Fibroblast of lung (primary cell): ENCODE measurements at regions not wholly inside any gene's neighbourhood (a gene's known extent, or its start where the extent isn't known, plus 50 kb on each side); places are given as distances from the start of the nearest gene placed in this dataset.
A peak's percentile ranks its signal among the peaks of the same experiment; 100 is the strongest.

Experiments
- DNase-seq, 2 donors: peaks; one replicate each; pipeline versions ENCODE4 v3.0.0 to v3.0.0-alpha.2; 2010; ENCODE audit warnings: low read depth in 2 of 2
- H2AFZ ChIP-seq: 2 replicates; pipeline ENCODE4 v1.5.1; 2012; ENCODE audit warnings: low read length, control low read depth, inconsistent platforms
- H3K27ac ChIP-seq: 2 replicates; pipeline ENCODE4 v1.5.1; 2011; ENCODE audit warnings: low read length, control low read depth; ENCODE audit not compliant: insufficient read depth
- H3K27me3 ChIP-seq: 2 replicates; pipeline ENCODE4 v1.5.1; 2011; ENCODE audit warnings: mild to moderate bottlenecking, low read length; ENCODE audit not compliant: control insufficient read depth, insufficient read depth
- H3K36me3 ChIP-seq: 2 replicates; pipeline ENCODE4 v1.5.1; 2011; ENCODE audit warnings: low read length; ENCODE audit not compliant: control insufficient read depth, insufficient read depth
- H3K4me1 ChIP-seq: 2 replicates; pipeline ENCODE4 v1.5.1; 2011; ENCODE audit warnings: low read length; ENCODE audit not compliant: control insufficient read depth, insufficient read depth; ENCODE audit errors: extremely low read depth
- H3K4me2 ChIP-seq: 2 replicates; pipeline ENCODE4 v1.5.1; 2011; ENCODE audit warnings: low read length, control low read depth; ENCODE audit not compliant: insufficient read depth; ENCODE audit errors: extremely low read depth
- H3K4me3 ChIP-seq, 4 experiments: fragments of 200-600 bp in 1 of 4; sonication (generic) in 1 of 4; replicated peaks in 1 of 4; 2 replicates each; pipeline ENCODE4 v1.5.1; 2011 to 2016; ENCODE audit warnings: low read length in 4 of 4, low read depth in 3 of 4, mild to moderate bottlenecking in 3 of 4, control low read depth in 2 of 4, inconsistent platforms in 1 of 4, mixed read lengths in 1 of 4; ENCODE audit not compliant: insufficient read depth in 1 of 4; ENCODE audit errors: control extremely low read depth in 1 of 4
- H3K79me2 ChIP-seq: 2 replicates; pipeline ENCODE4 v1.5.1; 2012; ENCODE audit warnings: mild to moderate bottlenecking, low read length, inconsistent platforms; ENCODE audit not compliant: control insufficient read depth, insufficient read depth
- H3K9ac ChIP-seq: 2 replicates; pipeline ENCODE4 v1.5.1; 2011; ENCODE audit warnings: mild to moderate bottlenecking, low read length, control low read depth; ENCODE audit not compliant: insufficient read depth
- H3K9me3 ChIP-seq: 2 replicates; pipeline ENCODE4 v1.5.1; 2012; ENCODE audit warnings: low read depth, low read length; ENCODE audit not compliant: control insufficient read depth, insufficient read depth
- H4K20me1 ChIP-seq: 2 replicates; pipeline ENCODE4 v1.5.1; 2011; ENCODE audit warnings: low read length; ENCODE audit not compliant: control insufficient read depth, insufficient read depth; ENCODE audit errors: extremely low read depth
- CTCF ChIP-seq, 2 donors: IDR thresholded peaks in 1 of 2; conservative IDR thresholded peaks in 1 of 2; 1 replicate in 1 of 2; 2 replicates in 1 of 2; pipeline ENCODE4 v1.5.1; 2011 to 2012; ENCODE audit warnings: low read length in 2 of 2, control low read depth in 1 of 2, inconsistent platforms in 1 of 2, low read depth in 1 of 2, mild to moderate bottlenecking in 1 of 2
- EZH2 ChIP-seq: IDR thresholded peaks from 2 replicates; pipeline ENCODE4 v1.5.1; 2012; ENCODE audit warnings: low read length, control low read depth, mild to moderate bottlenecking; ENCODE audit errors: missing control alignments

GRCh38 chr5:159453209-159453608 is 122.9 kb upstream of the IL12B start:
- Histone ChIP-seq H3K9ac (no peak overlapping the region), H3K4me1 (peaks cover 23% of the 10 kb centered on the region), H3K27me3 (no peaks in the 10 kb centered on the region), H3K9me3 (no peaks in the 10 kb centered on the region), H3K4me3 (no peak overlapping the region), H3K4me2 (no peak overlapping the region), H3K27ac (no peak overlapping the region), H4K20me1 (no peaks in the 10 kb centered on the region), H3K36me3 (no peaks in the 10 kb centered on the region), H2AFZ (no peak overlapping the region), H3K79me2 (no peaks in the 10 kb centered on the region)
- no peak for DNase-seq
- TF ChIP-seq CTCF (conservative IDR thresholded peaks at IDR 0.05 in 1 of 2, IDR thresholded peaks at IDR 0.05 in 1 of 2; ENCODE audit: low read depth in 1 of 2, low read length in 2 of 2) = no peak
- no peak for TF ChIP-seq EZH2

- no peak overlapping the region for H3K9ac ChIP-seq
- H3K9me3 ChIP-seq = no peaks in the 10 kb centered on the region
- no peak for DNase-seq
- H4K20me1 ChIP-seq = no peaks in the 10 kb centered on the region
- no peak overlapping the region for H3K27ac ChIP-seq
- peaks cover 14% of the 10 kb centered on the region for H3K4me1 ChIP-seq
- TF ChIP-seq EZH2 (no peak), CTCF (conservative IDR thresholded peaks at IDR 0.05 in 1 of 2, IDR thresholded peaks at IDR 0.05 in 1 of 2; ENCODE audit: low read depth in 1 of 2, low read length in 2 of 2) (no peak)
- H3K36me3 ChIP-seq = no peaks in the 10 kb centered on the region
- no peaks in the 10 kb centered on the region for H3K27me3 ChIP-seq
- H2AFZ ChIP-seq = no peak overlapping the region
- H3K4me2 ChIP-seq = no peak overlapping the region
- no peak overlapping the region for H3K4me3 ChIP-seq
- H3K79me2 ChIP-seq = no peaks in the 10 kb centered on the region
Observed at GRCh38 chr5:159456261-159456660, 126.0 kb upstream of the IL12B start.

- Histone ChIP-seq H3K9me3 (no peaks in the 10 kb centered on the region), H3K79me2 (no peaks in the 10 kb centered on the region), H3K4me2 (peak overlapping the region; percentile 8), H3K27me3 (no peaks in the 10 kb centered on the region), H2AFZ (no peak overlapping the region), H4K20me1 (no peaks in the 10 kb centered on the region), H3K27ac (no peak overlapping the region), H3K4me1 (peaks cover 11% of the 10 kb centered on the region), H3K4me3 (no peak overlapping the region), H3K9ac (no peak overlapping the region), H3K36me3 (no peaks in the 10 kb centered on the region)
- TF ChIP-seq EZH2 (no peak), CTCF (conservative IDR thresholded peaks at IDR 0.05 in 1 of 2, IDR thresholded peaks at IDR 0.05 in 1 of 2; ENCODE audit: low read depth in 1 of 2, low read length in 2 of 2) (no peak)
- DNase-seq = peak in 1 of 2 donors; percentile 69
Observed at GRCh38 chr5:159456722-159457465, 126.6 kb upstream of the IL12B start.
